ENCODE measurements at regions not wholly inside any gene's neighbourhood (a gene's known extent, or its start where the extent isn't known, plus 50 kb on each side); places are given as distances from the start of the nearest gene placed in this dataset.

- H3K79me2 ChIP-seq (ENCODE audit: low read length), result no peaks in the 10 kb centered on the region
- H3K27ac ChIP-seq (ENCODE audit: low read length), result no peak overlapping the region
- TF ChIP-seq EZH2phosphoT487 (IDR thresholded peaks at IDR 0.05; ENCODE audit: low read depth), result no peak
- TF ChIP-seq, protein P1, sequence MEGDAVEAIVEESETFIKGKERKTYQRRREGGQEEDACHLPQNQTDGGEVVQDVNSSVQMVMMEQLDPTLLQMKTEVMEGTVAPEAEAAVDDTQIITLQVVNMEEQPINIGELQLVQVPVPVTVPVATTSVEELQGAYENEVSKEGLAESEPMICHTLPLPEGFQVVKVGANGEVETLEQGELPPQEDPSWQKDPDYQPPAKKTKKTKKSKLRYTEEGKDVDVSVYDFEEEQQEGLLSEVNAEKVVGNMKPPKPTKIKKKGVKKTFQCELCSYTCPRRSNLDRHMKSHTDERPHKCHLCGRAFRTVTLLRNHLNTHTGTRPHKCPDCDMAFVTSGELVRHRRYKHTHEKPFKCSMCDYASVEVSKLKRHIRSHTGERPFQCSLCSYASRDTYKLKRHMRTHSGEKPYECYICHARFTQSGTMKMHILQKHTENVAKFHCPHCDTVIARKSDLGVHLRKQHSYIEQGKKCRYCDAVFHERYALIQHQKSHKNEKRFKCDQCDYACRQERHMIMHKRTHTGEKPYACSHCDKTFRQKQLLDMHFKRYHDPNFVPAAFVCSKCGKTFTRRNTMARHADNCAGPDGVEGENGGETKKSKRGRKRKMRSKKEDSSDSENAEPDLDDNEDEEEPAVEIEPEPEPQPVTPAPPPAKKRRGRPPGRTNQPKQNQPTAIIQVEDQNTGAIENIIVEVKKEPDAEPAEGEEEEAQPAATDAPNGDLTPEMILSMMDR (IDR thresholded peaks at IDR 0.05; ENCODE audit: low read depth, low read length), result no peak
- H3K4me2 ChIP-seq (ENCODE audit: low read length), result no peak overlapping the region
- H3K4me3 ChIP-seq (ENCODE audit: low read length), result no peak overlapping the region
- no peak overlapping the region for H2AFZ ChIP-seq (ENCODE audit: low read depth, low read length)
- no peaks in the 10 kb centered on the region for H3K9me3 ChIP-seq (ENCODE audit: insufficient read depth, low read length)
- no peaks in the 10 kb centered on the region for H3K36me3 ChIP-seq (replicated peaks; ENCODE audit: low read depth, low read length)
- no peaks in the 10 kb centered on the region for H3K27me3 ChIP-seq (ENCODE audit: low read depth, low read length)
- H4K20me1 ChIP-seq (ENCODE audit: insufficient read depth, low read length), result no peaks in the 10 kb centered on the region
- H3K4me1 ChIP-seq (ENCODE audit: low read length), result no peaks in the 10 kb centered on the region
- no peak overlapping the region for H3K9ac ChIP-seq (ENCODE audit: low read length)
These were observed 273.7 kb downstream of the GLRX3 start for GRCh38 chr10:130409931-130410330.

GRCh38 chr10:130411496-130412085 is 275.4 kb downstream of the GLRX3 start:
- Histone ChIP-seq H4K20me1 (ENCODE audit: insufficient read depth, low read length) (no peaks in the 10 kb centered on the region), H3K4me3 (ENCODE audit: low read length) (no peak overlapping the region), H3K27ac (ENCODE audit: low read length) (no peak overlapping the region), H3K27me3 (ENCODE audit: low read depth, low read length) (no peaks in the 10 kb centered on the region), H3K9ac (ENCODE audit: low read length) (no peak overlapping the region), H3K36me3 (replicated peaks; ENCODE audit: low read depth, low read length) (no peaks in the 10 kb centered on the region), H2AFZ (ENCODE audit: low read depth, low read length) (no peak overlapping the region), H3K9me3 (ENCODE audit: insufficient read depth, low read length) (no peaks in the 10 kb centered on the region), H3K4me2 (ENCODE audit: low read length) (no peak overlapping the region), H3K79me2 (ENCODE audit: low read length) (no peaks in the 10 kb centered on the region), H3K4me1 (ENCODE audit: low read length) (no peaks in the 10 kb centered on the region)
- TF ChIP-seq, protein P1 (IDR thresholded peaks at IDR 0.05; ENCODE audit: low read depth, low read length), result no peak
- TF ChIP-seq EZH2phosphoT487 (IDR thresholded peaks at IDR 0.05; ENCODE audit: low read depth), result no peak

DNA sequence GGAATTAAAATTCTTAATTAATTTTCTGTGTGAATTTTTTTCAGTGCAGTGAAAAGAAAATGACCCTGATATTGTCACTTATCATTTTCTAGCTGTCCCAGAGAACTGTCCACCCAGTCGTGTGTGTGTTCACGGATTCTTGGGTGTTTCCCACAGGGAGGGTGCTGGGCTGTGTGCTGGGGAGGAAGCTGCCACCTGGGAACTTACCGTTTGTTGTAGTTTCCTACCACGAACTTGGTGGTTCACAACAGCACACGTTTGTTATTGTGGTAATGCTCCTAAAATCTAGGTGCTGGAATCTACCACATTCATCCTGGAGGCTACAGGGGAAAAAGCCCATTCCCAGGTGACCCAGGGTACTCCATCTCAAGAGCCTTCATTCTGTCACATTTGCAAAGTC is 276.1 kb downstream of the GLRX3 start:
- TF ChIP-seq, protein P1 (IDR thresholded peaks at IDR 0.05; ENCODE audit: low read depth, low read length), result no peak
- TF ChIP-seq EZH2phosphoT487 (IDR thresholded peaks at IDR 0.05; ENCODE audit: low read depth), result no peak
- Histone ChIP-seq H3K4me1 (ENCODE audit: low read length) (no peaks in the 10 kb centered on the region), H3K27me3 (ENCODE audit: low read depth, low read length) (no peaks in the 10 kb centered on the region), H3K36me3 (replicated peaks; ENCODE audit: low read depth, low read length) (no peaks in the 10 kb centered on the region), H3K79me2 (ENCODE audit: low read length) (no peaks in the 10 kb centered on the region), H3K4me2 (ENCODE audit: low read length) (no peak overlapping the region), H3K4me3 (ENCODE audit: low read length) (no peak overlapping the region), H3K9me3 (ENCODE audit: insufficient read depth, low read length) (no peaks in the 10 kb centered on the region), H3K9ac (ENCODE audit: low read length) (no peak overlapping the region), H2AFZ (ENCODE audit: low read depth, low read length) (no peak overlapping the region), H3K27ac (ENCODE audit: low read length) (no peak overlapping the region), H4K20me1 (ENCODE audit: insufficient read depth, low read length) (no peaks in the 10 kb centered on the region)

- H3K27me3 ChIP-seq (ENCODE audit: low read depth, low read length), result no peaks in the 10 kb centered on the region
These were observed 280.4 kb downstream of the GLRX3 start for GRCh38 chr10:130416334-130417150.

More at GRCh38 chr10:130416334-130417150, 280.4 kb downstream of the GLRX3 start:
- H3K36me3 ChIP-seq (replicated peaks; ENCODE audit: low read depth, low read length), result no peaks in the 10 kb centered on the region
- no peak overlapping the region for H3K9ac ChIP-seq (ENCODE audit: low read length)
- H2AFZ ChIP-seq (ENCODE audit: low read depth, low read length), result no peak overlapping the region
- no peaks in the 10 kb centered on the region for H3K79me2 ChIP-seq (ENCODE audit: low read length)
- no peaks in the 10 kb centered on the region for H3K9me3 ChIP-seq (ENCODE audit: insufficient read depth, low read length)
- TF ChIP-seq EZH2phosphoT487 (IDR thresholded peaks at IDR 0.05; ENCODE audit: low read depth), result no peak
- TF ChIP-seq, protein P1 (IDR thresholded peaks at IDR 0.05; ENCODE audit: low read depth, low read length), result no peak
- H3K4me3 ChIP-seq (ENCODE audit: low read length), result no peak overlapping the region
- H3K4me1 ChIP-seq (ENCODE audit: low read length), result no peaks in the 10 kb centered on the region
- H3K27ac ChIP-seq (ENCODE audit: low read length), result no peak overlapping the region
- H3K4me2 ChIP-seq (ENCODE audit: low read length), result no peak overlapping the region
- no peaks in the 10 kb centered on the region for H4K20me1 ChIP-seq (ENCODE audit: insufficient read depth, low read length)

All from OCI-LY3 (cell line).